ENCODE measurements at regions not wholly inside any gene's neighbourhood (a gene's known extent, or its start where the extent isn't known, plus 50 kb on each side); places are given as distances from the start of the nearest gene placed in this dataset.

GRCh38 chr2:180656455-180656847 is 324.0 kb upstream of the UBE2E3 start:
- no peak for FAIRE-seq

GRCh38 chr2:180655842-180656454 is 324.5 kb upstream of the UBE2E3 start:
- FAIRE-seq = no peak

GRCh38 chr2:180655393-180655792 is 325.0 kb upstream of the UBE2E3 start:
- FAIRE-seq = no peak

GRCh38 chr2:180653481-180653880 is 326.9 kb upstream of the UBE2E3 start:
- no peak for FAIRE-seq

- FAIRE-seq = no peak
Measured at GRCh38 chr2:180652794-180653193, 327.6 kb upstream of the UBE2E3 start.

GRCh38 chr2:180651596-180651995 is 328.8 kb upstream of the UBE2E3 start:
- FAIRE-seq = no peak

- FAIRE-seq = no peak
Measured at GRCh38 chr2:180647621-180648020, 332.8 kb upstream of the UBE2E3 start.

- no peak for FAIRE-seq
Measured at GRCh38 chr2:180647221-180647620, 333.2 kb upstream of the UBE2E3 start.

- FAIRE-seq = no peak
Measured at GRCh38 chr2:180646756-180647155, 333.6 kb upstream of the UBE2E3 start.

GRCh38 chr2:180644709-180645108 is 335.7 kb upstream of the UBE2E3 start:
- FAIRE-seq = no peak

GRCh38 chr2:180630756-180631155 is 349.6 kb upstream of the UBE2E3 start:
- FAIRE-seq = no peak

GRCh38 chr2:180625006-180625844 is 355.2 kb upstream of the UBE2E3 start:
- FAIRE-seq = no peak

GRCh38 chr2:180621941-180622918 is 358.2 kb upstream of the UBE2E3 start:
- FAIRE-seq = no peak

GRCh38 chr2:180621366-180621765 is 359.0 kb upstream of the UBE2E3 start:
- no peak for FAIRE-seq

GRCh38 chr2:180618570-180618969 is 361.8 kb upstream of the UBE2E3 start:
- no peak for FAIRE-seq

GRCh38 chr2:180614776-180615175 is 365.6 kb upstream of the UBE2E3 start:
- FAIRE-seq = no peak

- FAIRE-seq = no peak
Measured at GRCh38 chr2:180609626-180610340, 370.6 kb upstream of the UBE2E3 start.

GRCh38 chr2:180607514-180608049 is 372.8 kb upstream of the UBE2E3 start:
- no peak for FAIRE-seq

- no peak for FAIRE-seq
Measured at GRCh38 chr2:180604077-180604476, 376.3 kb upstream of the UBE2E3 start.

- FAIRE-seq = no peak
Measured at GRCh38 chr2:180601016-180601415, 379.4 kb upstream of the UBE2E3 start.

GRCh38 chr2:180599804-180600203 is 380.6 kb upstream of the UBE2E3 start:
- no peak for FAIRE-seq

- no peak for FAIRE-seq
Measured at GRCh38 chr2:180597179-180597578, 383.2 kb upstream of the UBE2E3 start.

All from G401.6 (cell line).